DMS153 treated with DMSO at 0.1 percent for 48 hours (cell line): ENCODE measurements at regions not wholly inside any gene's neighbourhood (a gene's known extent, or its start where the extent isn't known, plus 50 kb on each side); places are given as distances from the start of the nearest gene placed in this dataset.
A peak's percentile ranks its signal among the peaks of the same experiment; 100 is the strongest.
"Not testable (repeated sequence)": the region's sequence is repeated elsewhere in the genome, so short reads cannot be mapped to it uniquely, and the experiment has no call there.

ENCODE experiments used
- DNase-seq: peaks from one replicate; lab custom pipeline; 2025; ENCODE audit not compliant: unreplicated experiment; lab: John Stamatoyannopoulos, UW

DNA sequence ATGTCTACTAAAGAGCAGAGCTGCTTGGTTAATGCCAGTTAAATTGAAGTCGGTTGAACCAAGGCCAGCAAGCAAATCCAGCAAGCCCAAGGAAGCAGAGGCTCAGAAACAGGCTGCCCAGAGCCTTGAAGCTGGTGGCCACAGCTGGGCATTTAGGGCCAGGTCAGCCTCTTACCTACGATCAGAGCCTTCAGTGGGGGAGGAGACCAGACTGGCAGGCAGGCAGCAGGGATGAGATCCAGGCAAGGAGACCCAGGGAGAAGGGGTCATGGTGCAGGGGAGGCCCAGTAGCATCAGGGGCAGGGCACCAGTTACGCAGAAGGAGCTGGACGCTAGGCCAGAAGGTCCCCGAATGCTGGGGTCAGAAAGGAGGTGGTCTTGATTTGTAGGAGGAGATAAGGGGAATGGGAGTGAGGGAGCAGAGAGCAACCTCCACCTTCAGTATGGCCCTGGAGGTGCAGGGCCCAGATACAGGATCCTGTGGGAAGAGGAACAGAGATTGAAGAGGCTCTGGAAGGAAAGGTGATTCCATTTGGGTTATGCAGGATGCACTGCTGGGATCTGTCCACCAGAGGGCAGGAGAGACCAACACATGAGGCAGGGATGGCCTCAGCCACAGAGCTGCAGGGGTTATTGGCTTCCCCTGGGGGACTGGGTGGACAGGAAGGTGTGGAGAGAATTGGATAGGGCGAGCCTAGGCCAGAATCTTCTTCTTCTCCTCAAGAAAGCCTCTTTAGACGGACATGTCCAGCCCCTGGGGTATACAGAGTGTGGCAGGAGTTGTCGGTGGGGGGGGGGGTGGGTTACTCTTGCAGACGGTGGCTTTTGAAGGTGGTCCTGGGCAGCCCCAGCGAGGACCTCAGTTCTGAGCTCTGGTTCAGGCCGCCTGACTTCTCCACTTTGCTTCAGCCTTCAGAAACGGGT lies 132.6 kb upstream of the PODXL start:
- peak; percentile 64 for DNase-seq

DNA sequence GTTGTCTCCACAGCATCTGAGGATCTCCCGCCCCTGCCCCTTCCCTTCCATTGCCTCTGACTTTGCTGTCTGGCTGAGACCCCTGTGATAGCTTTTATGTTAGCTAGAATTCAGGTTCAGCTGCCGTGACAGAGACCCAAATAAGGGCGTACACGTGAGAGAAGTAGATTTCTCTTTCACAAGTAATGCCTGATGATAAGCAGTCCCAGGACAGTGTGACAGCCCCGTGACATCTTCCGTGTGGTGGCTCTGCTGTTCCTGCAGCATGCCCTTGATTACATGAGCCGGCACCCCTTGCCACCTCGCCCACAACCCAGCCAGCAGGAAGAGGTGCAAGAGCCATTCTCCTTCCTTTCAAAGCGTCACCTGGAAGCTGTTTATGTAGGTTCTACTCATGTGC lies 130.9 kb upstream of the PODXL start:
- DNase-seq = no peak

DNA sequence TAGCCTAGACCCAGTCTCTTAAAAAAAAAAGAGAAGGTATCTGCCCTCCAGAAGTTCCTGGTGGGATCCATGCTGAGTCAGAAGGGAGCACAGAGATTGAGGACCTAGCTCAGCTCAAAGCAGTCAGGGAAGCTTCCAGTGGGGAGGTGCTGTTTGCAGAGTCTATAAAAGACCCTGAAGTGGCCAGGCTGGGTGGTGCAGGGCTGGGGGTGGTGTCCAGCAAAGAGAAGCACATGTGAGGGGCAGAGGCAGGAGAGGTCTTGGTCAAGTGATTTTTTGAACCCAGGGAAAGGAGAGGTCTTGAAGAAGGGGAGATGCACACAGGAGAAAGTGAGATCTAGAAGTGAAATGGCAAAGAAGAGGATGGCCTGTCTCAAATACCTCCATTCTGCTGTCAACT lies 130.4 kb upstream of the PODXL start:
- no peak for DNase-seq

DNA sequence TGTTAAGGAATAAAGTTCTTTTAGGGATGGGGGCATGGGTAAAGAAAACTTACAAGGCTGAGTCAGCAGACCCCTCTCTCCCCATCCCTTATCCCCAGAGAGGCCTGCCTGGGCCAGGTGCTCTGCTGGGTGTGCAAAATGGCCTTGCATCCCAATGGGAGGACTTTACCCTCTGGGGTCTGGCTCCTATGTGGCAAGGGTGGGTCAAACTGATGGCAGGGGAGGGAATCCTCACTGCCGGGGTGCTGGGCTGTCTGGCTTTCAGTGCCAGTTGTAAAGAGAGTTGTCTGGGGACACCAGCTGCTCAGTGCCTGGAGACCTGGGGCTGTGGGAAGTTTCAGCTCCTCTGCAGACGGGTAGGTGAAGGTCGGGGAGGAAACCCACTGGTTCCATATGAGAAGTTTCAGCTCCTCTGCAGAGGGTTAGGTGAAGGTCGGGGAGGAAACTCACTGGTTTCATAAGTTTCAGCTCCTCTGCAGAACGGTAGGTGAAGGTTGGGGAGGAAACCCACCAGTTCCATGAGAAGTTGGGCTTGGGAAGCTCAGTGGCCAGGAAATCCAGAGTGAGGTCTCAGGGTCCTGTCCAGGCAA lies 127.2 kb upstream of the PODXL start:
- DNase-seq = no peak

DNA sequence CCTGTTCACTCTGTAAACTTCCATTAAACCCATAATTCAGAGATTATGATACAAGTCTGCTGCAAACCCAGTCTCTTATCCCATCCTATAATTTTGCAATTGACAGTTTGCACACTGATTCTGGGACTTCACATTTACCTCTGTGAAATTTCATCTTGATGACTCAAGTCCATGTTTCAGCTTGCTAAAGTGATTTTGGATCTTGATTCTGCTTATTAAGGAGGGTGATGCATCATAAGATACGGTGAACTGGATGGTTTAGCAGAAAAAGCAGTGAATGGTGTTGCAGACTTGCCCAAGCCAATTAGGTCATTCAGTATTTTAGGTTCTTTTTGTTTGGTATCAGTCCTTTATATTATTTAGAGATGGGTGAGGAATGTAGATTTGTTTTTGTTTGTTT lies 125.5 kb upstream of the PODXL start:
- DNase-seq = no peak

DNA sequence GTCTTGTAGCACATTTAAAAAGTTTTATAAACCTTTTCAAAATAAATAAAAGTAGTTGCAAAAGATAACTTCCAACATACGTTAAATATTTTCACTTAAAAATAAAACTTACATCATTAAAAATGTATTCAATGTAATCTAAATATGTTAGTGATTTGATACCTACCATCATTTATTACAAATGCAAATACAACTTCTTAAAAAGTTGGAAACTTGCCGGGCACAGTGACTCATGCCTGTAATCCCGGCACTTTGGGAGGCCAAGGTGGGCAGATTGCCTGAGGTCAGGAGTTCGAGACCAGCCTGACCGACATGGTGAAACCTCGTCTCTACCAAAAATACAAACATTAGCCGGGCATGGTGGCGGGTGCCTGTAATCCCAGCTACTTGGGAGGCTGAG lies 122.6 kb upstream of the PODXL start:
- DNase-seq = not testable (repeated sequence)

DNA sequence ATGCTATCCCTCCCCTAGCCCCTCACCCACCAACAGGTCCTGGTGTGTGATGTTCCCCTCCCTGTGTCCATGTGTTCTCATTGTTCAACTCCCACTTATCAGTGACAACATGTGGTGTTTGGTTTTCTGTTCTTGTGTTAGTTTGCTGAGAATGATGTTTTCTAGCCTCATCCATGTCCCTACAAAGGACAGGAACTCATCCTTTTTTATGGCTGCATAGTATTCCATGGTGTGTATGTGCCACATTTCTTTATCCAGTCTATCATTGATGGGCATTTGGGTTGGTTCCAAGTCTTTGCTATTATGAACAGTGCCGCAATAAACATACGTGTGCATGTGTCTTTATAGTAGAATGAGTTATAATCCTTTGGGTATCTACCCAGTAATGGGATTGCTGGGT lies 120.4 kb upstream of the PODXL start:
- not testable (repeated sequence) for DNase-seq

DNA sequence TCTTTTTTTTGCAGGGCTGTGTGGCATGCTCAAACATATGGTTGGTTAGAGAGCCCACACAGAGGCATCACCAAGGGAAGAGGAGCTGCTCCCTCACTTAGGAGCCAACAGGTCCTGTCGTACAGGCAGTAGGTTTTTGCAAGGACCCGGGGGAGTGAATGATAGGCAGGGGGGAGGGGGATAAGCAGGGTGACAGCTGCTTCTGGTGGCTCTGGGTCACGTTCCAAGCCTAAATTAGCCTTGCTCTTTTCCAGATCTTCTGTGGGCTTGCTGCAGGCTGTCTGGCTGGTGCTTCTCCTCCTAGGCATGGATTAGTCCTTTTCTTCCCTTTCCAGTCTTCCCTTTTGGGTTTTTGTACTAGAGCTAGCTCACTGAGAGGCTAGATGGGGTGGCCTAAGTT lies 117.7 kb upstream of the PODXL start:
- no peak for DNase-seq

DNA sequence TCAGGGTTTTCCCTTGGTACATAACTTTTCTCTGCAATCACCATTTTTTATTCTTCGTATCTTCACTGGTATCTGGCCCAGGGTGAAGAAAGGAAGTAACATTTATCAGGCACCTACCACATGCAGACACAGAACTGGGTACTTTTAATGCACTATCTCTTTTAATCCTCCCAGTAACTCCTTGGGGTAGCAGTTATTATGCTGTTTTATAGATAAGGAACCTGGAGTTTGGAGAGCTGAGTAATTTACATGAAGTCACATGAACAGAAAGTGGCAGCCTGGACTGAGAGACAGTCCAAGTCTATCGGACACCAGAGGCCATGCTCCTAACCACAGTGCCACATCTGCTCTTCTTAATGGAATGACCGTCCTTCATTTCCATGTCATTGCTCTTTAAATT lies 117.1 kb upstream of the PODXL start:
- DNase-seq = no peak

DNA sequence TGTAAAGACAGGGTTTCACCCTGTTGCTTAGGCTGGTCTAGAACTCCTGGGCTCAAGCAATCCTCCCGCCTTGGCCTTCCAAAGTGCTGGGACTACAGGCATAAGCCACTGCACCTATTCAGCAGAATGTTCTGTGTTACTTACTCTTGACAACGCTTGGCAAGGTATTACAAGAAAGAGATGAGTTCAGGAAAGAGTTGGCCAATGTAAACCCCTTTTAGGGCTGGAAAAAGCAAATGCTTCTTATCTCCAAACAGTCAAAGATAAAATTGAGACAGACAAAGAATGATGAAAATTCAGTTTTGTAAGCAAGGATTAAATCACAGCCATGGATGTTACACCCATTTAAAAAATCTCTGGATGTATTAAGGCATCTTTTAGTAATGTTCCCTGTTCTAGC lies 114.0 kb upstream of the PODXL start:
- no peak for DNase-seq

DNA sequence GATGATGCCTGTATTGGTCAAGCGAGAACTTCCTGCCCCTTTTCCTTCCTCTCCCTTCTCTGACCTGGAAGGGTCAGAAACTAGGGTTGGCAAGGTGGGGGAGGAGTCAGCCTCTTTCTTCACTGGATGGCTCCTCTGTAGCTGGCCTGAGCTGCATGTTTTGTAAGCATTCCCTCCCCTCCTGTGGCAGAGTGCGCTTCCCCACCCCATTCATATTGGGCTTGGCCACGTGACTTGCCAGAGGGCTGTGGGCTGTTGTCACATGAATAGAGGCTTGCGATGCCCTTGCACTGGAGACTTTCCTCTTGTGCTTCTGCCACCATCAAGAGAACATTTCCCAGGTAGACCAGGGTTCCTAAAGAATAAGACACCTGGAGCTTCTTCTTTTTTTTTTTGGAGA lies 111.3 kb upstream of the PODXL start:
- no peak for DNase-seq

DNA sequence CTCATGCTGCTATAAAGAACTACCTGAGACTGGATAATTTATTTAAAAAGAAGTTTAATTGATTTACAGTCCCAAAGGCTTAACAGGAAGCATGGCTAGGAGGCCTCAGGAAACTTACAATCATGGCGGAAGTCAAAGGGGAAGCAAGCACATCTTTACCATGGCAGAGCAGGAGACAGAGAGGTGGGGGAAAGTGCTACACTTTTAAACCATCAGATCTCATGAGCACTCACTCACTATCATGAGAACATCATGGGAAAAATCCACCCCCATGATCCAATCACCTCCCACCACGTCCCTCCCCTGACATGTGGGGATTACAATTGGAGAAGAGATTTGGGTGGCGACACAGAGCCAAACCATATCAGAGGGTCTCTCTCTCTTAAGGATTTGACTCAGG lies 108.6 kb upstream of the PODXL start:
- no peak for DNase-seq

DNA sequence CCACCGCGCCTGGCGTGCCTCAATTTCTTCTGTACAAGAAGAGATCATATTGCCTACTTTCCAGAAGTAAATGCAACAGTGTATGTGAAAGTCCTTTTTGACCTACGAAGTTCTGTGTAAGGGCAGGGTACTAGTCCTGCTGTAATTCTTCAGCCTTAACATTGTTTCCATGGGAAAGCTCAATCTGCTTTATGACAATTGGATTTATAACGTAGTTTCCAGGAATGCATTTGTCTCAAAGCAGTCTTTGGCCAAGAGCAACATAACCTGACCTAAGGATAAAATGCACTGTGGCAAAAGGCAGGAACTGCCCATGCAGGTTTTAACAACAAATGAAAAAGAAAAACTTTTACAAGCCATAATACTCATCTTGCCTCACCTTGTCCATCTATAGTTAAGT lies 108.1 kb upstream of the PODXL start:
- no peak for DNase-seq

DNA sequence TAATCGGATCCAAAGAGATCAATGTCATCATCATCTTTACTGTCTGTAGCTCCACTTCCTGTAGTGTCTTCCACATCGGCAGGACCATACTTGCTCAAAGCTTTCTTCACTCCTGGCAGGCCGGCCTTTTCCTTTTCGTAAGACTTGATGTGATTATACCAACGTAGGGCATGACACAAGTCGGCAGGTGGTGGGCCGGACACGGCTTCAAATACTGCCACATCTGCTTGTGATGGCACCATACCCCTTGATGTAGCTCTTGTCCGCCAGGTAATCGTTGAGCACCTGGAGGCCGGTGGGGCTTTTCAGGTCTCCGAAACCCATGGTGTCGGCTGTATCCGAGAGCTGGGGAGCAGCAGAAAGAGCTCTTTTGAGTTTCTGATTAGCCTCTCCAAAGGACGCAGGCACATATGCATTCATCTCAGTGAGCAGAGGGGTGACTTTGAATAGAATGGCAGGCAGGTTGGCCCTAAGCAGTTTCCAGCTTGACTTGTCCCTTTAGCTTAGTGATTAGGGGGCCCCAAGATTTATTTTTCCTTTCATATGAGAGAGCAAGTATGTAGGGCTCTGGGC lies 106.0 kb upstream of the PODXL start:
- not testable (repeated sequence) for DNase-seq

DNA sequence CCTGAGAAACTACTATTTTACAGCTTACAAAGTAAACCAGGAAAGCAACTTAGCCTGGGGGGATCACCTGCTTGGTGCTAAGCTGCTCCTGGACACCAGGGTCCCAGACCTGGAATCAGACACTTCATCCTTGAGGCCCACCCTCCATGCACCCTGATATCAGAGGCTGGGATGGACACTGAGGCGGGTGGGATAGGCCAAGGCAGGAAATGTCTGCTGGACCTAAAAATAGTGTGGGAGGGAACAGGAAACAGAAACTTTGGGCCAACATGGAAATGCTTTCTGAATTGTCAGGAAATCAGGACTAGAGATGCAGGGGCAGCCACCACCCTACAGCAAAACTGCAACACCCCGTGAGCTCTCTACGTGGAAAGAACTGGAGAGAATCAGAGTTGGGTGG lies 101.5 kb upstream of the PODXL start:
- DNase-seq = no peak

DNA sequence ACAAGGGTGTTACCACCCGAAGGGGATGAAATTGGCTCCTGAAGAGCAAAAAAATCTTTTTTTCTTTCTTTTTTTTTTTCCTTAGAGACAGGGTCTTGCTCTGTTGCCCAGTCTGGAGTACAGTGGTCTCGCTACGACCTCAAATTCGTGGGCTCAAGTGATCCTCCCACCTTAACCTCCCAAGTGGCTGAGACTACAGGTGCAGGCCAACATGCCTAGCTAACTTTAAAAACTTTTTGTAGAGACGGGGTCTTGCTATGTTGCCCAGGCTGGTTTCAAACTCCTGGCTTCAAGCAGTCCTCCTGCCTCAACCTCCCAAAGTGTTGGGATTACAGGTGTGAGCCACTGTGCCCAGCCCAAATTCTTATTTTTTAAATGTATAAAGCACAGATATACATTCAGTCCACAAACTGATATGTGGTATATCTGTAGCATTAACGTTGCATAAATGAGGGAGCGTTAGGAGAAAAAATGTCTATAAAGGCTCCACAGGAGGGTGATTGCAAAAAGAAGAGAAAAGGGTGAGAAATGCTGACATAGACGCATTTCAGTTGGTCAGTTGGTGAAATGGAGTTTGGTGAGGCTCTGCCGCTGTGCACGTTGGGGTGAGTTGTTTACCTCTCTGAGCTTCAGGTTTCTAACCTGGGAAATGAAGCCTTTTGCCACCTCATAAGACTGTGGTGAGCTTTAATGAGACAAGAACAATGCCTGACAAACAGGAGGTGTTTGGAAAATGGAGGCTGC lies 100.7 kb upstream of the PODXL start:
- DNase-seq = no peak

DNA sequence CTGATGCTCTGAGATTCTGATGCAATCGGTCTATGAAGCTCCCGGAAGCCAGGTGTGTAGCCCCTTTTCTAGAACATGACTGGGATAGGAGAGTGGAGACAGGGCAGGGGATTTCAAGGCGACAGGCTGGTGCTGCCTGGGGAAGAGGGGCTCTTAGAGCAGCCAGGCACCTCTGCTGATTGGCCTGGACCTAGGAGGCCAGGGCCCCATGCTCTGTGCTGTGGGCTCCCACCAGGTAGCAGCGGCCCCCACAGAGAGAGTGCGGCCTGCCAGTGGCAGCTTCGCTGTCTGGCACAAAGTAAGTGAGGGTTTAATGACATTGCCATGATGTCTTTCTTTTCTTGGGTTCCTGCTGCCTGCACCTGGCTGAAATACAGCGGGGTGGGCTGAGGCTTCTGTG lies 99.4 kb upstream of the PODXL start:
- no peak for DNase-seq

DNA sequence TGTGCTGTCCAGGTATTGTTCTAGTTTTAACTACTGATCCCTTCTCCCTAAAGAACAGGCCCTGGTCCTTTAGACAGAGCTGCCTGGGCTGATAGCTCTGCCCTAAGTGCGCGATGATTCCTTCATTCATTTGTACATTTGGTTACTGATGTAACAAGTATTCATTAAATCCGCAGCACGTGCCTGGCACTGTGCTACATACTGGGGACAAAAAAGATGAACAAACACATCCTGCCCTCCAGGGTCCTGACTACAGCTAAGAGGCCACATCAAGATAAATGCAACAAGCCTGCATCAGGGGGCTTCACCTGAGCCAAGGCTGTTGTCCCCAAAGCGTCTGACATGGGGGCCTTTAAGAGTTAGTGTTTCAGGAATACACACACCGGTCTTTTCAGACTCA lies 99.0 kb upstream of the PODXL start:
- DNase-seq = no peak

DNA sequence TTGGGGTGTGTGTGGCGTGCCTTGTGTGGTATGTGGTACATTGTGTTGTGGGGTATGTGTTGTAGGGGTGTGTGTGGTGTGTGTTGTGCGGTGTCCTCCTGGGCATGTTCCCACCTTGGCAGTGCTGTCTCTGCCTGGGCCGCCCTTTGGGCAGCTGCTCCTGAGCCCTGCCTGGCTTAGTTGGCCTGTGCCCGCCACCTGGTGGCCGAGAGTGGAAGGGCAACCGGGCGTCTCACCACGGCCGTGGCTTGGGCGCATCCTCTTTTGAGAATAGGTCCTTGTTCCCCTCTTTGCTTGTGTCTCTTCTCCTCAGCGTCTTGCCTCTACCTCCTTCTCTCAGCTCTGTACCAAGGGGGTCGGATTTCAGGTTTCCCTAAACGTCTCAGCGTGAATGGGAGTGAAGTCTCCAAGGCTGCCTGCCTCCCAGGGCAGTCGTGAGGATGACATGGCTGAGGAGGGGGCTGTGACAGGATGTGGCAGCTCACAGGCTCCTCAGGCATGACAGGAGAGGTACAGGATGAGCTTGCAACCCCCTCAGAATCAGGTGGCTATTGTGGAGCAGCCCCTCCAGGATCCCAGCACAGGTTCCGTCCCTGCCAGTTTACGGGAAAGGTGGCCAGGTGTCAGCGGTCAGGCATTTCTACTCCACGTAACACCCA lies 98.4 kb upstream of the PODXL start:
- peak; percentile 58 for DNase-seq

DNA sequence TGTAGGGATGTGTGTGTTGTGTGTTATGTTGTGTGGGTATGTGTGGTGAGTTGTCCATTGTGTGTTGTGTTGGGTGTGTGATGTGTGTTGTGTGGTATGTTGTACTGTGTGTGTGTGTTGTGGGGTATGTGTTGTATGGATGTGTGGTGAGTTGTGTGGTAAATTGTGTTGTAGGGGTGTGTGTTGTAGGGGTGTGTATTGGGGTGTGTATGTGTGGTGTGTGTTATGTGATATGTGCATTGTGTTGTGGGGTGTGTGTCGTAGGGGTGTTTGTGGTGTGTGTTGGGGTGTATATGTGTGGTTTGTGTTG lies 97.8 kb upstream of the PODXL start:
- no peak for DNase-seq
